WTC11 (cell line): ENCODE measurements at regions not wholly inside any gene's neighbourhood (a gene's known extent, or its start where the extent isn't known, plus 50 kb on each side); places are given as distances from the start of the nearest gene placed in this dataset.

Experiments used
- ATAC-seq: fragments of 200-7000 bp; cut with Tn5 transposase; 2 replicates; pipeline ENCODE4 v1.10.0; 2021; ENCODE audit warnings: mild to moderate bottlenecking, moderate library complexity
- CTCF ChIA-PET: fragments of 300-600 bp; sonication (Branson Sonifier 250); formaldehyde crosslinking; loops from one replicate; lab custom pipeline; 2021; ENCODE audit warnings: antibody characterized with exemption; lab: Charles Lee
- POLR2A ChIA-PET: fragments of 350-600 bp; sonication (Branson Sonifier 250); formaldehyde crosslinking; loops from one replicate; lab custom pipeline; 2021; ENCODE audit warnings: antibody characterized with exemption; lab: Charles Lee
- DNase-seq: peaks from one replicate; pipeline ENCODE4 v3.0.0; 2021; ENCODE audit warnings: low spot score
- H3K27ac Mint-ChIP-seq: 2 replicates; pipeline ENCODE4 v1.8.0; 2021; ENCODE audit warnings: mixed read lengths
- H3K27me3 Mint-ChIP-seq: 2 replicates; pipeline ENCODE4 v1.8.0; 2021; ENCODE audit warnings: low read depth, mild to moderate bottlenecking, moderate library complexity, mixed read lengths
- H3K36me3 Mint-ChIP-seq: 2 replicates; pipeline ENCODE4 v1.8.0; 2021; ENCODE audit warnings: mixed read lengths
- H3K4me1 Mint-ChIP-seq: 2 replicates; pipeline ENCODE4 v1.8.0; 2022; ENCODE audit warnings: mixed read lengths
- H3K4me3 Mint-ChIP-seq: 2 replicates; pipeline ENCODE4 v1.8.0; 2021; ENCODE audit warnings: mild to moderate bottlenecking, moderate library complexity, mixed read lengths
- H3K9me3 Mint-ChIP-seq: 2 replicates; pipeline ENCODE4 v1.8.0; 2021; ENCODE audit warnings: mixed read lengths
- CTCF ChIP-seq: fragments of 200-600 bp; IDR thresholded peaks from 2 replicates; pipeline ENCODE4 v1.8.0; 2022; ENCODE audit warnings: antibody characterized with exemption
- E2F4 ChIP-seq: sonication (generic); formaldehyde crosslinking; IDR thresholded peaks from 2 replicates; pipeline ENCODE4 v1.8.1; 2022; ENCODE audit warnings: low read depth, mild to moderate bottlenecking, moderate library complexity, missing genetic modification reagents, borderline replicate concordance
- ELF4 ChIP-seq: sonication (generic); formaldehyde crosslinking; IDR thresholded peaks from 2 replicates; pipeline ENCODE4 v1.8.1; 2022; ENCODE audit warnings: low read depth, mild to moderate bottlenecking, moderate library complexity, missing genetic modification reagents
- GABPB1 ChIP-seq: sonication (generic); formaldehyde crosslinking; IDR thresholded peaks from 2 replicates; pipeline ENCODE4 v1.8.1; 2023; ENCODE audit warnings: mild to moderate bottlenecking, missing genetic modification reagents
- IRF2 ChIP-seq: sonication (generic); formaldehyde crosslinking; IDR thresholded peaks from 2 replicates; pipeline ENCODE4 v1.8.0; 2022; ENCODE audit warnings: low read depth, missing genetic modification reagents, borderline replicate concordance
- JUN ChIP-seq: sonication (generic); formaldehyde crosslinking; IDR thresholded peaks from 2 replicates; pipeline ENCODE4 v1.8.0; 2023; ENCODE audit warnings: mild to moderate bottlenecking, missing genetic modification reagents
- MXD4 ChIP-seq: fragments of 250-450 bp; sonication (Bioruptor Pico); IDR thresholded peaks from 2 replicates; pipeline ENCODE4 v1.8.0; 2021; ENCODE audit warnings: mild to moderate bottlenecking, moderate library complexity, borderline replicate concordance
- MYBL2 ChIP-seq: sonication (generic); formaldehyde crosslinking; IDR thresholded peaks from 2 replicates; pipeline ENCODE4 v1.8.1; 2023; ENCODE audit warnings: mild to moderate bottlenecking, moderate library complexity, missing genetic modification reagents
- PREB ChIP-seq: sonication (generic); formaldehyde crosslinking; IDR thresholded peaks from 2 replicates; pipeline ENCODE4 v1.8.1; 2022; ENCODE audit warnings: mild to moderate bottlenecking, missing genetic modification reagents, moderate library complexity, borderline replicate concordance
- PRRX2 ChIP-seq: fragments of 250-450 bp; sonication (Bioruptor Pico); IDR thresholded peaks from 2 replicates; pipeline ENCODE4 v1.8.0; 2021; ENCODE audit warnings: mild to moderate bottlenecking
- RORB ChIP-seq: fragments of 250-450 bp; sonication (Bioruptor Pico); IDR thresholded peaks from 2 replicates; pipeline ENCODE4 v1.9.0; 2021; ENCODE audit warnings: mild to moderate bottlenecking
- SMAD4 ChIP-seq: sonication (generic); formaldehyde crosslinking; IDR thresholded peaks from 2 replicates; pipeline ENCODE4 v1.8.0; 2022; ENCODE audit warnings: mild to moderate bottlenecking, missing genetic modification reagents
- USF2 ChIP-seq: sonication (generic); formaldehyde crosslinking; IDR thresholded peaks from 2 replicates; pipeline ENCODE4 v1.8.1; 2023; ENCODE audit warnings: mild to moderate bottlenecking, missing genetic modification reagents, moderate library complexity
- ZMAT4 ChIP-seq: fragments of 250-450 bp; sonication (Bioruptor Pico); IDR thresholded peaks from 2 replicates; pipeline ENCODE4 v1.9.0; 2021; ENCODE audit warnings: mild to moderate bottlenecking
- ZNF317 ChIP-seq: sonication (generic); formaldehyde crosslinking; IDR thresholded peaks from 2 replicates; pipeline ENCODE4 v1.8.1; 2023; ENCODE audit warnings: low read depth, mild to moderate bottlenecking, moderate library complexity, missing genetic modification reagents, borderline replicate concordance
- ZNF396 ChIP-seq: fragments of 250-450 bp; sonication (Bioruptor Pico); IDR thresholded peaks from 2 replicates; pipeline ENCODE4 v1.8.0; 2021; ENCODE audit warnings: mild to moderate bottlenecking, moderate library complexity, borderline replicate concordance
- ZNF423 ChIP-seq: fragments of 250-450 bp; sonication (Bioruptor Pico); IDR thresholded peaks from 2 replicates; pipeline ENCODE4 v2.1.2; 2022; ENCODE audit warnings: mild to moderate bottlenecking, moderate library complexity

GRCh38 chr16:24427840-24428239 lies 111.5 kb upstream of the RBBP6 start:
- Mint-ChIP-seq H3K27ac (no peak overlapping the region), H3K9me3 (peaks cover 12% of the 10 kb centered on the region), H3K4me3 (no peak overlapping the region), H3K36me3 (no peaks in the 10 kb centered on the region), H3K27me3 (peaks cover 9% of the 10 kb centered on the region), H3K4me1 (peaks cover 16% of the 10 kb centered on the region)
- no peak for TF ChIP-seq MXD4 (CRISPR knock-in tag)
- TF ChIP-seq GABPB1 (CRISPR knock-in tag), result no peak
- TF ChIP-seq IRF2 (CRISPR knock-in tag), result no peak
- no peak for TF ChIP-seq ZMAT4 (CRISPR knock-in tag)
- no peak for TF ChIP-seq ELF4 (CRISPR knock-in tag)
- no peak for TF ChIP-seq PRRX2 (CRISPR knock-in tag)
- no peak for TF ChIP-seq PREB (CRISPR knock-in tag)
- TF ChIP-seq JUN (CRISPR knock-in tag), result no peak
- TF ChIP-seq E2F4 (CRISPR knock-in tag), result no peak
- no peak for TF ChIP-seq ZNF396
- POLR2A ChIA-PET, result no interaction called here
- CTCF ChIA-PET, result interaction anchor here (1.2 kb wide), 1 partner anchor 417 kb away, joined by 3 read pairs; no protein-coding TSS in a partner anchor
- no peak for DNase-seq
- ATAC-seq, result no peak

GRCh38 chr16:24428756-24429155 lies 110.6 kb upstream of the RBBP6 start:
- Mint-ChIP-seq H3K4me1 (peaks cover 22% of the 10 kb centered on the region), H3K27ac (no peak overlapping the region), H3K4me3 (no peak overlapping the region), H3K36me3 (no peaks in the 10 kb centered on the region), H3K27me3 (peaks cover 16% of the 10 kb centered on the region), H3K9me3 (peaks cover 12% of the 10 kb centered on the region)
- ATAC-seq, result no peak
- ChIA-PET CTCF (interaction anchor here (1.2 kb wide), 1 partner anchor 418 kb away, joined by 3 read pairs; no protein-coding TSS in a partner anchor), POLR2A (interaction anchor here (0.5 to 0.6 kb wide), 2 partner anchors 16 to 1008 kb away, joined by 6 to 11 read pairs; no protein-coding TSS in a partner anchor)
- TF ChIP-seq ZNF423 (CRISPR knock-in tag), result no peak
- TF ChIP-seq RORB, result no peak
- no peak for TF ChIP-seq USF2 (CRISPR knock-in tag)
- no peak for TF ChIP-seq ZNF317 (CRISPR knock-in tag)
- no peak for DNase-seq

GRCh38 chr16:24430954-24431760 lies 108.2 kb upstream of the RBBP6 start:
- Mint-ChIP-seq H3K9me3 (peaks cover 10% of the 10 kb centered on the region), H3K27ac (no peak overlapping the region), H3K4me1 (peaks cover 26% of the 10 kb centered on the region), H3K36me3 (no peaks in the 10 kb centered on the region), H3K27me3 (peaks cover 20% of the 10 kb centered on the region), H3K4me3 (no peak overlapping the region)
- no peak for DNase-seq
- POLR2A ChIA-PET, result no interaction called here
- TF ChIP-seq CTCF (no peak), SMAD4 (no peak), MYBL2 (CRISPR knock-in tag) (no peak)
- CTCF ChIA-PET, result interaction anchor here (1.2 kb wide), 1 partner anchor 386 kb away, joined by 5 read pairs; no protein-coding TSS in a partner anchor
- ATAC-seq, result no peak
